ENCODE measurements at regions not wholly inside any gene's neighbourhood (a gene's known extent, or its start where the extent isn't known, plus 50 kb on each side); places are given as distances from the start of the nearest gene placed in this dataset.
"Not testable (repeated sequence)": the region's sequence is repeated elsewhere in the genome, so short reads cannot be mapped to it uniquely, and the experiment has no call there.

DNA sequence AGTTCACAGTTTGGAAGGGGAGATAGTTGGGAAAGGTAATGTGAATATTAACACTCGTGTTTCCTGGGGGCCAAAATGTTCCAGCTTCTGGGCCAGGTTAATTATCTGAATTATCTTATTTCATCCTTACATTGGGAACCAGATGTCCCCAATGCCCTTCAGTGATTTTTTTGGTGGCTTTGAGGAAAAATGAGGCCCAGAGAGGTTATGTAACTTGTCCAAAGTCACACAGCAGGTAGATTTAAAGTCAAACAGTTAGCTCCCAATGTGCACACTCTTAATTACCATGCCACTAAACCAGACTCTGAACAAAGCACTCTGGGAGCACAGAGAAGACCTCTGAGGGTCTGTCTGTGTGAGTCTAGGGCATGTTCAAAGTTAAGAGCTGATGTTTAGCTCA, 259.9 kb upstream of the PLGLB2 start:
- not testable (repeated sequence) for TF ChIP-seq PATZ1 (CRISPR knock-in tag; IDR thresholded peaks at IDR 0.05; ENCODE audit: borderline replicate concordance); RARB (CRISPR knock-in tag; IDR thresholded peaks at IDR 0.05); ESRRG (CRISPR knock-in tag; IDR thresholded peaks at IDR 0.05)

All from SK-N-SH treated with all-trans-retinoic acid at 6 μM for 48 hours (cell line).